ENCODE measurements at regions not wholly inside any gene's neighbourhood (a gene's known extent, or its start where the extent isn't known, plus 50 kb on each side); places are given as distances from the start of the nearest gene placed in this dataset.

DNA sequence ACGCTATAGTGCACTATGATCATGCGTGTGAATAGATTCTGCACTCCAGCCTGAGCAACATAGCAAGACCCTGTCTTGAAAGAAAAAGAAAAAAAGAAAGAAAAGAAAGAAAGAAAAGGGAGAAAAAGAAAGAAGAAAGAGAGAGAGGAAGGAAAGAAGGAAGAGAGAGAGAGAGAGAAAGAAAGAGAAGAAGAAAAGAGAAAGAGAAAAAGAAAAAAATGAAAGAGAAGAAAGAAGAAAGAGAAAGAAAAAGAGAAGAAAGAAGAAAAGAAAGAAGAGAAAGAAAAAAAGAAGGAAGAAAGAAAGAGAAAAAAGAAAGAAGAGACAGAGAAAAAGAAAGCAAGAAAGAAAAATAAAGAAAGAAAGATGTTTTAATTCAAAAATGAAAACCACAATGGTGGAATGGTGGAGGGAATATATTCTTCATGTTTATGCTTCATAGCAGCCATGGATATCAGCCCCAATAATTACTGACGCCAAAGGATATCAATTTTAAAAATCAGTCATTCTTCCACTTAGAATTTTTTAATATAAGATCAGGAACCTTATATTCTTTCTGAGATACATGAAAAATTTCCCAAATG, 168.7 kb upstream of the TBCA start:
- TF ChIP-seq, protein P1, sequence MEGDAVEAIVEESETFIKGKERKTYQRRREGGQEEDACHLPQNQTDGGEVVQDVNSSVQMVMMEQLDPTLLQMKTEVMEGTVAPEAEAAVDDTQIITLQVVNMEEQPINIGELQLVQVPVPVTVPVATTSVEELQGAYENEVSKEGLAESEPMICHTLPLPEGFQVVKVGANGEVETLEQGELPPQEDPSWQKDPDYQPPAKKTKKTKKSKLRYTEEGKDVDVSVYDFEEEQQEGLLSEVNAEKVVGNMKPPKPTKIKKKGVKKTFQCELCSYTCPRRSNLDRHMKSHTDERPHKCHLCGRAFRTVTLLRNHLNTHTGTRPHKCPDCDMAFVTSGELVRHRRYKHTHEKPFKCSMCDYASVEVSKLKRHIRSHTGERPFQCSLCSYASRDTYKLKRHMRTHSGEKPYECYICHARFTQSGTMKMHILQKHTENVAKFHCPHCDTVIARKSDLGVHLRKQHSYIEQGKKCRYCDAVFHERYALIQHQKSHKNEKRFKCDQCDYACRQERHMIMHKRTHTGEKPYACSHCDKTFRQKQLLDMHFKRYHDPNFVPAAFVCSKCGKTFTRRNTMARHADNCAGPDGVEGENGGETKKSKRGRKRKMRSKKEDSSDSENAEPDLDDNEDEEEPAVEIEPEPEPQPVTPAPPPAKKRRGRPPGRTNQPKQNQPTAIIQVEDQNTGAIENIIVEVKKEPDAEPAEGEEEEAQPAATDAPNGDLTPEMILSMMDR (optimal IDR thresholded peaks at IDR 0.05 in 1 of 3, IDR thresholded peaks at IDR 0.05 in 1 of 3, conservative IDR thresholded peaks at IDR 0.05 in 1 of 3; ENCODE audit: extremely low read depth in 1 of 3, insufficient read depth in 2 of 3, low read length in 3 of 3) = no peak
- TF ChIP-seq EZH2 (IDR thresholded peaks at IDR 0.05; ENCODE audit: low read length) = no peak

All from keratinocyte (primary cell).